PC-3 (cell line): ENCODE measurements at regions not wholly inside any gene's neighbourhood (a gene's known extent, or its start where the extent isn't known, plus 50 kb on each side); places are given as distances from the start of the nearest gene placed in this dataset.

Experiments
- ATAC-seq: fragments of 200-7000 bp; cut with Tn5 transposase; 2 replicates; pipeline ENCODE4 v1.9.1; 2020; ENCODE audit warnings: mild to moderate bottlenecking, moderate library complexity
- BruUV-seq: library from RNA; stranded (reverse); fragments of 400-500 nt; replicated peaks from 2 replicates; lab custom pipeline; 2021; lab: Mats Ljungman, UMichigan
- CTCF ChIA-PET: fragments of 300-600 bp; sonication (Branson Sonifier 250); formaldehyde crosslinking; loops from one replicate; lab custom pipeline; 2022; ENCODE audit warnings: antibody characterized with exemption; lab: Charles Lee
- POLR2A ChIA-PET: fragments of 300-600 bp; sonication (Branson Sonifier 250); formaldehyde crosslinking; loops from one replicate; lab custom pipeline; 2022; ENCODE audit warnings: antibody characterized with exemption; ENCODE audit not compliant: unreplicated experiment; lab: Charles Lee
- DNase-seq: peaks from one replicate; pipeline ENCODE4 v3.0.0-alpha.2; 2015
- H2AFZ ChIP-seq: fragments of 300-600 bp; sonication (generic); 2 replicates; pipeline ENCODE4 v1.6.0; 2016; ENCODE audit warnings: antibody characterized with exemption, low read length
- H3F3A ChIP-seq: fragments of 300-600 bp; sonication (generic); one replicate; pipeline ENCODE4 v1.6.0; 2017; ENCODE audit warnings: antibody characterized with exemption, low read length, control low read depth, mild to moderate bottlenecking; ENCODE audit not compliant: unreplicated experiment
- H3K27ac ChIP-seq: fragments of 300-600 bp; sonication (generic); 2 replicates; pipeline ENCODE4 v1.5.1; 2016; ENCODE audit warnings: mild to moderate bottlenecking, low read length
- H3K27me3 ChIP-seq: fragments of 300-600 bp; sonication (generic); 2 replicates; pipeline ENCODE4 v1.6.1; 2016; ENCODE audit warnings: low read length, mixed read lengths
- H3K36me3 ChIP-seq: fragments of 300-600 bp; sonication (generic); 2 replicates; pipeline ENCODE4 v1.6.1; 2016; ENCODE audit warnings: low read depth, mixed run types, low read length, mixed read lengths
- H3K4me1 ChIP-seq: fragments of 300-600 bp; sonication (generic); 2 replicates; pipeline ENCODE4 v1.5.1; 2016; ENCODE audit warnings: low read length; ENCODE audit not compliant: insufficient read depth
- H3K4me2 ChIP-seq: fragments of 300-600 bp; sonication (generic); 2 replicates; pipeline ENCODE4 v1.6.0; 2016; ENCODE audit warnings: low read length
- H3K4me3 ChIP-seq: fragments of 300-600 bp; sonication (generic); 2 replicates; pipeline ENCODE4 v1.5.1; 2016; ENCODE audit warnings: mild to moderate bottlenecking, low read length, mixed read lengths
- H3K79me2 ChIP-seq: fragments of 300-600 bp; sonication (generic); 2 replicates; pipeline ENCODE4 v1.6.1; 2017; ENCODE audit warnings: low read length, mixed read lengths
- H3K9ac ChIP-seq: fragments of 300-600 bp; sonication (generic); 2 replicates; pipeline ENCODE4 v1.6.0; 2016; ENCODE audit warnings: mild to moderate bottlenecking, low read length
- H3K9me2 ChIP-seq: fragments of 300-600 bp; sonication (generic); replicated peaks from 2 replicates; pipeline ENCODE4 v1.6.1; 2016; ENCODE audit warnings: mixed run types, low read length, mixed read lengths
- H3K9me3 ChIP-seq: fragments of 300-600 bp; sonication (generic); 2 replicates; pipeline ENCODE4 v1.6.1; 2016; ENCODE audit warnings: low read length, mixed read lengths
- H4K20me1 ChIP-seq: fragments of 300-600 bp; sonication (generic); 2 replicates; pipeline ENCODE4 v1.6.1; 2016; ENCODE audit warnings: low read length, mixed read lengths
- EZH2 ChIP-seq: fragments of 300-600 bp; sonication (generic); IDR thresholded peaks from one replicate; pipeline ENCODE4 v1.6.1; 2017; ENCODE audit warnings: antibody characterized with exemption, mild to moderate bottlenecking, low read length; ENCODE audit not compliant: unreplicated experiment
- EZH2phosphoT487 ChIP-seq: fragments of 300-600 bp; sonication (generic); IDR thresholded peaks from 2 replicates; pipeline ENCODE4 v1.6.1; 2018; ENCODE audit warnings: mild to moderate bottlenecking, antibody characterized with exemption, low read length, borderline replicate concordance
- intact Hi-C: fragments of 100-400 bp; cut with micrococcal nuclease; formaldehyde crosslinking; loops from 2 replicates; pipeline ENCODE4 v1.9.0; 2023
- TF ChIP-seq, protein P1 (sequence below): fragments of 300-600 bp; sonication (generic); conservative IDR thresholded peaks from 2 replicates; pipeline ENCODE4 v1.5.1; 2017; ENCODE audit warnings: antibody characterized with exemption, low read depth, mild to moderate bottlenecking, low read length

DNA sequence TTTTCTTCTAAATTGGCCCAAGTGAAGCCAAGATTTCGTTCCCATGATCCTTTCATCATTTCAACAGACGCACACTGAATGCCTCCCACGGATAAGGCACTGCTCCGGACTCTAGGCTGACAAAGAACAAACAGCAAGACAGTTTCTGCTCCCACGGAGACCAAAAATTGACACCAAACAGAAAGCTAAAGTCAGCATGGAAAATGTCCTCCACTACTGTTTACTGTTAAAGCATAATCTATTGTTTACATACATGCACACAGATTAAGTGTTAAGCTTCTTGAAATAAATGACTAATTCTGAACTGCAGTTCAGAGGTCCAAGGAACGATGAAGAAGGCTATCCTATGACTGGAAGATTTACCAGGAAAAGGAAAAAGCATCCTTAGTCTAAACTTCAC is 199.6 kb downstream of the AASDH start:
- no peaks in the 10 kb centered on the region for H3K4me1 ChIP-seq
- TF ChIP-seq, protein P1, sequence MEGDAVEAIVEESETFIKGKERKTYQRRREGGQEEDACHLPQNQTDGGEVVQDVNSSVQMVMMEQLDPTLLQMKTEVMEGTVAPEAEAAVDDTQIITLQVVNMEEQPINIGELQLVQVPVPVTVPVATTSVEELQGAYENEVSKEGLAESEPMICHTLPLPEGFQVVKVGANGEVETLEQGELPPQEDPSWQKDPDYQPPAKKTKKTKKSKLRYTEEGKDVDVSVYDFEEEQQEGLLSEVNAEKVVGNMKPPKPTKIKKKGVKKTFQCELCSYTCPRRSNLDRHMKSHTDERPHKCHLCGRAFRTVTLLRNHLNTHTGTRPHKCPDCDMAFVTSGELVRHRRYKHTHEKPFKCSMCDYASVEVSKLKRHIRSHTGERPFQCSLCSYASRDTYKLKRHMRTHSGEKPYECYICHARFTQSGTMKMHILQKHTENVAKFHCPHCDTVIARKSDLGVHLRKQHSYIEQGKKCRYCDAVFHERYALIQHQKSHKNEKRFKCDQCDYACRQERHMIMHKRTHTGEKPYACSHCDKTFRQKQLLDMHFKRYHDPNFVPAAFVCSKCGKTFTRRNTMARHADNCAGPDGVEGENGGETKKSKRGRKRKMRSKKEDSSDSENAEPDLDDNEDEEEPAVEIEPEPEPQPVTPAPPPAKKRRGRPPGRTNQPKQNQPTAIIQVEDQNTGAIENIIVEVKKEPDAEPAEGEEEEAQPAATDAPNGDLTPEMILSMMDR: no peak
- no peak for TF ChIP-seq EZH2
- no peak for TF ChIP-seq EZH2phosphoT487
- H2AFZ ChIP-seq: no peak overlapping the region
- 0 out of 2 replicates have a peak, but pooled peaks cover 3% of the 10 kb centered on the region for H3K27me3 ChIP-seq
- intact Hi-C loops: no loop called here
- ChIA-PET POLR2A (no interaction called here), CTCF (no interaction called here)
- H3K27ac ChIP-seq: no peak overlapping the region
- no peaks in the 10 kb centered on the region for H3K9me3 ChIP-seq
- H3K9ac ChIP-seq: no peak overlapping the region
- DNase-seq (no peak), ATAC-seq (no peak)
- no TSS peak for BruUV-seq
- H3K9me2 ChIP-seq: no peaks in the 10 kb centered on the region
- H3K4me2 ChIP-seq: no peak overlapping the region
- no peaks in the 10 kb centered on the region for H3K79me2 ChIP-seq
- no peaks in the 10 kb centered on the region for H4K20me1 ChIP-seq
- H3F3A ChIP-seq: no peaks in the 10 kb centered on the region
- no peaks in the 10 kb centered on the region for H3K36me3 ChIP-seq
- no peak overlapping the region for H3K4me3 ChIP-seq

DNA sequence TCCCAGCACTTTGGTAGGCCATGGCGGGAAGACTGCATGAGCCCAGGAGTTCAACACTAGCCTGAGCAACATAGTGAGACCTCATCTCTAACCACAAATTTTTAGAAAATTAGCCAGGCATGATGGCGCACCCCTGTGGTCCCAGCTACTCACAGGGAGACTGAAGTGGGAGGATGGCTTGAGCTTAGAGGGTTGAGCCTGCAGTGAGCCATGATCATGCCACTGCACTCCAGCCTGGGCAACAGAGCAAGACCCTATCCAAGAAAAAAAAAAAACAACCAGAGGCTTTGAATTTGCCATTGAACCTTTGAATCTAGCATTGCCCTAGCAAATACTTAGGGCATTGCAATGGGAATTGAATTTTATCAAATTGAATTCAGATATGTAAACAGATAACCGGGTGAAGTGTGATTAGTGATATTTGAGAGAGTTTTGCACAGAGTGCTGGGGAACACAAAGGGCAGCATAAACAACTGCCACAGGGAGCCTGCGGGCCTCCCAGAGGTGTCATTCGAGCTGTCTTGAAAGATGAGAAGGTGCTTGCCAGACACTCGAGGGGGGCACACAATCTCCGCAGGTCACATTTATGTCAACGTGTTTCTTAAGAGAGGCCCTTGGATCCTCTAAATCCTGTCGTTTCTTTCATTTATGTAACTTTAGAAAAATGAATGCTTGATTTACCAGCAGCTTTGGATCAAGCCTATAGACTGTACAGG is 200.3 kb downstream of the AASDH start:
- CTCF ChIA-PET: no interaction called here
- BruUV-seq: no TSS peak

More for the DNA sequence above, 200.3 kb downstream of the AASDH start:
- intact Hi-C loops: no loop called here
- Histone ChIP-seq H3K4me2 (no peak overlapping the region), H3K79me2 (no peaks in the 10 kb centered on the region), H3K9me2 (no peaks in the 10 kb centered on the region), H2AFZ (no peak overlapping the region), H3K4me1 (no peaks in the 10 kb centered on the region), H3K4me3 (no peak overlapping the region), H3K27me3 (0 out of 2 replicates have a peak, but pooled peaks cover 3% of the 10 kb centered on the region), H3K36me3 (no peaks in the 10 kb centered on the region), H4K20me1 (no peaks in the 10 kb centered on the region), H3K9me3 (no peaks in the 10 kb centered on the region), H3K9ac (no peak overlapping the region), H3F3A (no peaks in the 10 kb centered on the region), H3K27ac (no peak overlapping the region)
- ATAC-seq: no peak
- no peak for DNase-seq
- TF ChIP-seq, protein P1: no peak
- TF ChIP-seq EZH2 (no peak), EZH2phosphoT487 (no peak)
- POLR2A ChIA-PET: no interaction called here
